ENCODE measurements at regions not wholly inside any gene's neighbourhood (a gene's known extent, or its start where the extent isn't known, plus 50 kb on each side); places are given as distances from the start of the nearest gene placed in this dataset.

DNA sequence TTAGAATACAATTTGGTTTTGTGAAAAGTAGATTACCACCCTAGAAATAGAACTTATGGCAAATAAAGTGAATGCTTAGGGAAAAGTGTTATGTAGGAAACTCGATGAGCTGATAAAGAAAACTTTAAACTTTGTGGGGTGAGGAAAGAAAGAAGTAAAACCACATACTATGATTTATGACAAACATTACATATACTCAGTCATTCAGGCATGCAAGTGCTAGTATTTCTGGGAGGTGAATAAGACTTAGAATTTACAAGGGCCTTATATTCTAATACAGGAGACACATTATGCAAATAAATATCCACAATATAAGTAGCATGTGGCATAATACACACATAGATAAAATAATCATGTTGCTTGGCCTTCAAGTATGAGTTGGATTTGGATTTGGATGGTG lies 618.1 kb downstream of the XIRP2 start:
- DNase-seq (ENCODE audit: low read depth) = no peak

DNA sequence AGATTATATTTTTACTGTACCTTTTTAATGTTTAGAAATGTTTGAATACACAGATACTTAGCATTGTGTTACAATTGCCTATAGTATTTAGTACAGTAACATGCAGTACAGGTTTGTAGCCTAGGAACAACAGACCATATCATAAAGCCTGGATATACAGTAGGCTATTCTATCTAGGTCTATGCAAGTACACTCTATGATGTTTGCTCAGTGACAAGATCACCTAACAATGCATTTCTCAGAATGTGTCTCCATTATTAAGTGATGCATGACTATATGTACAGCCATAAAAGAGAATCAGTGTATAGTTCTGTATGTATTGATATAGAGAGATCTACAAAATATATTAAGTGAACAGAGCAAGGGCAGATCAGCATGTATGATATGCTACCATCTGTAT lies 616.4 kb downstream of the XIRP2 start:
- DNase-seq (ENCODE audit: low read depth) = no peak

GRCh38 chr2:167504061-167504460 lies 615.8 kb downstream of the XIRP2 start:
- DNase-seq (ENCODE audit: low read depth) = no peak

DNA sequence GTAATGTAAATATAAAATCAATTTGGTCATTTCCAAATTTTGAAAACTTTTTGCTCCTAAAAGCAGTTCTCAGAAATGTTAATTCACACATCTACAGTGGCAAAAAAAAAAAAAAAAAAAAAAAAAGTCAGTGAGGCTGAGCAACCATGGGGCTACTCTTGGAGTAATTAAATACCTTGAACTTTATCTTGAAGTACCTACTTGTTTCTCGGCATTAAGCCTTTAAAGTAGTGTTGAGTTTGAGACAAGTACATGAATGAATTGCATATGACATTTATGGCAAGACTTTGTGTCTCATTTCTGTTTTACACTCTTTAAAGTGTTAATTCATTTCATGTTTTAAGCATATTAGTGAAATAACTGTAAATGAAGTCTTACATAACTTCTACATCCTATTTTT lies 613.3 kb downstream of the XIRP2 start:
- no peak for DNase-seq (ENCODE audit: low read depth)

DNA sequence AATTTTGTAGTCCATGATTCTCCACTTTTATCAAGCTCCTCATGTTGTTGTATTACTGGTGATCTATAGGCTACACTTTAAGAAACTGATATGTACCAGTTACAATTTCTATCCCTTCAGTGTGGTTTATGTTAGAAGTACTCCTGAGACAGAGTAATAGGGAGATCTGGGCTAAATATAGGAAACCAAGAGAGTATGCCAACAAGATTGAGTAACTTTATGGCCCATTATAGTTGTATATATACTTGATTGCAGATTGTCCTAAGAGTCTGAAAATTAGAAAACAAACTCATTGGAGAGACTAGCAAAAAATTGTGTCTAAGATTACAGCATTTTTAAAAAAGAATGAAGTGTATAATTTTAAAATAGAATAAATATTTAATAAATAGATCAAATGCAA lies 605.6 kb downstream of the XIRP2 start:
- DNase-seq (ENCODE audit: low read depth) = no peak

DNA sequence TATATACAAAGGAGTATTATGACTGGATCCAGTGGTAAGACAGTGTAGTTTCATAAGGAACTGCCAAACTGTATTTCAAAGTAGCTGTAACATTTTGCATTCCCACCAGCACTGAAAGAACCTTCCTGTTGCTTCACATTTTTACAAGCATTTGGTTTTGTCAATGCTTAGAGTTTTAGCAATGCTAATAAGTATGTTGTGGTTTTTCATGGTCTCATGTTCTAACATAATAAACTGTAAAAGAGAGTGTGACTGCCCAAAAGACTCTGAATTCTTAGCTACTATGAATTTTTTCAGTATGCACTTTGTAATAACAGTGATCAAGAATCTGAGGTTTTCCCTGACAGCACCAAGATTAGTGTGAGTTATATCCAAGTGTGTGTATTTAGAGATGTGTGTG lies 604.2 kb downstream of the XIRP2 start:
- DNase-seq (ENCODE audit: low read depth) = no peak

DNA sequence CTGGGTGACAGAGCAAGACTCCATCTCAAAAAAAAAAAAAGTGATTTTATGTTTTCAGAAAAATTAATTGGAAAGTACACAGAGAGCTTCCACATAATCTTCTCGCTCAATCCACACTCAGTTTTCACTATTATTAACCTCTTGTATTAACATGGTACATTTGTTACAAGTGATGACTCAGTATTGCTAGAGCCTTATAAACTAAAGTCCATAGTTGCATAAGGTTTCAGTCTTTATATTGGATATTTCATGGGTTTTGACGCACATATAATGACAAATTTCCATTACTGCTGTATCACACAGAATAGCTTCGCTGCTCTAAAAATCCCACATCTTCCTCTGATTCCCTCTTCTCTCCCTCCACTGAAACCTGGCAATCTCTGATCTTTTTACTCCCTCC lies 603.5 kb downstream of the XIRP2 start:
- DNase-seq (ENCODE audit: low read depth) = no peak

- no peak for DNase-seq (ENCODE audit: low read depth)
Measured at GRCh38 chr2:167490455-167490854, 602.2 kb downstream of the XIRP2 start.

- no peak for DNase-seq (ENCODE audit: low read depth)
Measured at GRCh38 chr2:167489325-167489724, 601.0 kb downstream of the XIRP2 start.

- DNase-seq (ENCODE audit: low read depth) = no peak
Measured at GRCh38 chr2:167487728-167488127, 599.4 kb downstream of the XIRP2 start.

GRCh38 chr2:167484875-167485274 lies 596.6 kb downstream of the XIRP2 start:
- DNase-seq (ENCODE audit: low read depth) = no peak

GRCh38 chr2:167480986-167481309 lies 592.7 kb downstream of the XIRP2 start:
- no peak for DNase-seq (ENCODE audit: low read depth)

GRCh38 chr2:167480232-167480985 lies 592.1 kb downstream of the XIRP2 start:
- peak; percentile 0 for DNase-seq (ENCODE audit: low read depth)

GRCh38 chr2:167478196-167478595 lies 589.9 kb downstream of the XIRP2 start:
- DNase-seq (ENCODE audit: low read depth) = no peak

DNA sequence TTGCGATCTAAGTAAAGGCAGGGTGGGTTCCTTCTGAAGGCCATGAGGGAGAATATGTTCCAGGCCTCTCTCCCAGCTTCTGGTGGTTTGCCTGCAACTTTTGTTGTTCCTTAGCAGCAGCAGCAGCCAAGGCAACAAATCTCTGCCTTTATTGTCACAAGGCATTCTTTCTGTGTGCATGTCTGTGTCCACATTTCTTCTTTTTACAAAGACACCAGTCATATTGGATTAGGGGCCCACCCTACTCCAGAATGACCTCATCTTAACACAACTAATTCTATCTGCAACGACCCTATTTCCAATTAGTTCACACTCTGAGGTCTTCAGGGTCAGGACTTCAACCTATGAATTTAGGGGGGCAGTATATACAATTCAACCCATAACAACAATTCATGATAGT lies 587.5 kb downstream of the XIRP2 start:
- DNase-seq (ENCODE audit: low read depth) = no peak

GRCh38 chr2:167471734-167472133 lies 583.5 kb downstream of the XIRP2 start:
- DNase-seq (ENCODE audit: low read depth) = no peak

DNA sequence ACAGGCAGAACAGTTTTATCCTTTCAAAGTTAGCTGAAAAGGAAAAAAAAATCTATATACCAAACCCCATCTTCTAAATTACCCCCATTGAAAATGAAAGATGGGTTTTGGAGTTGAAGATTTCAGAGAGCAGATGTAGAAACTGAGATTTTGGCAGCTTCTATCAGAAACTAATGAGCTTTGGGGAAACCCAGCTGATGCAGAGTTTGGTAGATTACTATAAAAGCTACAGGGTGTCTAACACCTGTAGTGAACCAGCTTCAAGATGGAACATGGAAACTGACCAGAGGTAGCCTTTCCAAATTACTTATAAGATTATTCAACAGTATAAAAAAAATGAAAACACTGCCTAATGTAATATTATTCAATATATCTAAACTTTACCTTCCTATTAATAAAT lies 583.1 kb downstream of the XIRP2 start:
- no peak for DNase-seq (ENCODE audit: low read depth)

DNA sequence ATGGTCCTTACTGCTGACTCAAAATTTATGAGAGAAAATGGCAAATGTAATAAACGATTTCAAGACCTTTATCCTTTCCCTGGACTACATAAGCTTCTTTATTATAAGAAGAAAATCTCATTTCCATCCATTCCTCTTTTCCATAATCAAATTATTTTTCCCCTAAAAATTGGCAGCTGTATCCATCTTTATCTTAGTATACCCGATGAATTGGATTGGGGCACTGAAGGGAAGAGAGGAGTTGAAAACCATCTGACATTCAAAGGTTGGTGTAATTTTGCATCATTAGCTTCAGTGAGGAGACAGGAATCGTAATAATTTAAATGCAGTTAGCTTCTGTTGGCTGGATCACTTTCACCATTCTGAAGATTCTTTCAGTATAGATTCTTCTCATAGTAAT lies 574.1 kb downstream of the XIRP2 start:
- DNase-seq (ENCODE audit: low read depth) = no peak

- DNase-seq (ENCODE audit: low read depth) = no peak
Measured at GRCh38 chr2:167454036-167454435, 565.8 kb downstream of the XIRP2 start.

DNA sequence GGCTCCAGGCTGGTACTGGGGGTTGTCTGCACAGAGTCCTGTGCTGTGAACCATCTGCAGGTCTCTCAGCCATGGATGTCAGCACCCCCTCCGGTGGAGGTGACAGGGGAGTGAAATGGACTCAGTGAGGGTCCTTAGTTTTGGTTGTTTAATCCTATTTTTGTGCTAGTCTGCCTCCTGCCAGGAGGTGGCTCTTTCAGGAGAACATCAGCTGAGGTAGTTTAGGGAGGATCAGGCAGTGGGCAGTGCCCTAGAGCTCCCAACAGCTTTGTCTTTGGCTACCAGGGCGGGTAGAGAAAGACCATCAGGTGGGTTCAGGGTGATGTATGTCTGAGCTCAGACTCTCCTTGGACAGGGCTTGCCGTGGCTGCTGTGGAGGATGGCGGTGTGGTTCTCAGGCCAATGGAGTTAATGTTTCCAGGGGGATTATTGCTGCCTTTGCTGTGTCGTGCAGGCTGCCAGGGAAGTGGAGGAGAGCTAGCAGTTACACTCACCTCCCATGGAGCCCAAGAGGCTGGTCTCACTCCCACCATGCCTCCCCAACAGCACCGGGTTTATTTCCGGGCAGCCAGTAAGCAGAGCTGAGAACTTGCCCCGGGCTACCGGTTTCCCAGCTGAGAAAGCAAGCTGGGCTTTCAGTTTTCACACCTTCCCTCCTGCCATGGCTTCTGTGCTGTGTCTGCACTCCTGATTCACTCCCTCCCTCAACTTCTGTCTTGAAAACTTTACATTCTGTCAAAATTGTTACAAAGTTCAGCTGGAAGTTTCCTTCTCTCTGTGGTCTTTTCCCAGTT lies 563.4 kb downstream of the XIRP2 start:
- DNase-seq (ENCODE audit: low read depth) = no peak

GRCh38 chr2:167450364-167450763 lies 562.1 kb downstream of the XIRP2 start:
- no peak for DNase-seq (ENCODE audit: low read depth)

- DNase-seq (ENCODE audit: low read depth) = no peak
Measured at GRCh38 chr2:167440382-167440781, 552.1 kb downstream of the XIRP2 start.

GRCh38 chr2:167438206-167438605 lies 549.9 kb downstream of the XIRP2 start:
- peak; percentile 32 for DNase-seq (ENCODE audit: low read depth)

DNA sequence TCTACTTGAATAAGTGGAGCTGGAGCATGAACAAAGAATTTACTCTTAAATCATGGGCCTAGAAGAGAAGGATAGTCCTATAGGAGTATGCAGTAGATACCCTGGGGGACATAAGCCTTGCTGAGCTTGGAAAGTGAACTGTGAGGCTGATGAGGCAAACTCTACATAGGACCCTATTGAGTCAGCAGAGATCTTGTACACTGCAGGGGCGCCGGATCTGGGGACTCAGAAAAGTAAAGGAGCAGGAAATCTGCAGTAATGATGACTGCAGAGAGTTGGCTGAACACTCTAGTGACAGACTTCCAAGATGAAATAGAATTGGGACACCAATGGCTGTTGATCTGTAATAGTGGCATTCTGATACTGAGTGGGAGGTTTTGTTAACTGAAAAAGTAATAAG lies 543.7 kb downstream of the XIRP2 start:
- DNase-seq (ENCODE audit: low read depth) = no peak

All from Daoy (cell line).